ENCODE measurements at regions not wholly inside any gene's neighbourhood (a gene's known extent, or its start where the extent isn't known, plus 50 kb on each side); places are given as distances from the start of the nearest gene placed in this dataset.

- H3K27me3 ChIP-seq (ENCODE audit: insufficient read depth, poor library complexity, severe bottlenecking) = no peaks in the 10 kb centered on the region
- TF ChIP-seq, protein P1, sequence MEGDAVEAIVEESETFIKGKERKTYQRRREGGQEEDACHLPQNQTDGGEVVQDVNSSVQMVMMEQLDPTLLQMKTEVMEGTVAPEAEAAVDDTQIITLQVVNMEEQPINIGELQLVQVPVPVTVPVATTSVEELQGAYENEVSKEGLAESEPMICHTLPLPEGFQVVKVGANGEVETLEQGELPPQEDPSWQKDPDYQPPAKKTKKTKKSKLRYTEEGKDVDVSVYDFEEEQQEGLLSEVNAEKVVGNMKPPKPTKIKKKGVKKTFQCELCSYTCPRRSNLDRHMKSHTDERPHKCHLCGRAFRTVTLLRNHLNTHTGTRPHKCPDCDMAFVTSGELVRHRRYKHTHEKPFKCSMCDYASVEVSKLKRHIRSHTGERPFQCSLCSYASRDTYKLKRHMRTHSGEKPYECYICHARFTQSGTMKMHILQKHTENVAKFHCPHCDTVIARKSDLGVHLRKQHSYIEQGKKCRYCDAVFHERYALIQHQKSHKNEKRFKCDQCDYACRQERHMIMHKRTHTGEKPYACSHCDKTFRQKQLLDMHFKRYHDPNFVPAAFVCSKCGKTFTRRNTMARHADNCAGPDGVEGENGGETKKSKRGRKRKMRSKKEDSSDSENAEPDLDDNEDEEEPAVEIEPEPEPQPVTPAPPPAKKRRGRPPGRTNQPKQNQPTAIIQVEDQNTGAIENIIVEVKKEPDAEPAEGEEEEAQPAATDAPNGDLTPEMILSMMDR (IDR thresholded peaks at IDR 0.05; ENCODE audit: poor library complexity, severe bottlenecking) = no peak
- DNase-seq (ENCODE audit: low spot score) = no peak
- ATAC-seq (ENCODE audit: low read depth) = no peak
- no peak overlapping the region for H3K27ac ChIP-seq (ENCODE audit: poor library complexity, severe bottlenecking)
- H3K36me3 ChIP-seq (ENCODE audit: low read depth) = no peaks in the 10 kb centered on the region
- no peak overlapping the region for H3K4me3 ChIP-seq (ENCODE audit: severe bottlenecking)
- H3K4me1 ChIP-seq (ENCODE audit: insufficient read depth, poor library complexity, severe bottlenecking) = no peaks in the 10 kb centered on the region
- H3K9me3 ChIP-seq (ENCODE audit: severe bottlenecking) = no peaks in the 10 kb centered on the region
These were observed 83.9 kb upstream of the WDR26 start for GRCh38 chr1:224518528-224518927.

GRCh38 chr1:224519874-224520273 lies 85.3 kb upstream of the WDR26 start:
- DNase-seq (ENCODE audit: low spot score) (no peak), ATAC-seq (ENCODE audit: low read depth) (no peak)
- TF ChIP-seq, protein P1 (IDR thresholded peaks at IDR 0.05; ENCODE audit: poor library complexity, severe bottlenecking) = no peak
- no peaks in the 10 kb centered on the region for H3K27me3 ChIP-seq (ENCODE audit: insufficient read depth, poor library complexity, severe bottlenecking)
- H3K27ac ChIP-seq (ENCODE audit: poor library complexity, severe bottlenecking) = no peak overlapping the region
- H3K9me3 ChIP-seq (ENCODE audit: severe bottlenecking) = no peaks in the 10 kb centered on the region
- no peak overlapping the region for H3K4me3 ChIP-seq (ENCODE audit: severe bottlenecking)
- no peaks in the 10 kb centered on the region for H3K36me3 ChIP-seq (ENCODE audit: low read depth)
- no peaks in the 10 kb centered on the region for H3K4me1 ChIP-seq (ENCODE audit: insufficient read depth, poor library complexity, severe bottlenecking)

DNA sequence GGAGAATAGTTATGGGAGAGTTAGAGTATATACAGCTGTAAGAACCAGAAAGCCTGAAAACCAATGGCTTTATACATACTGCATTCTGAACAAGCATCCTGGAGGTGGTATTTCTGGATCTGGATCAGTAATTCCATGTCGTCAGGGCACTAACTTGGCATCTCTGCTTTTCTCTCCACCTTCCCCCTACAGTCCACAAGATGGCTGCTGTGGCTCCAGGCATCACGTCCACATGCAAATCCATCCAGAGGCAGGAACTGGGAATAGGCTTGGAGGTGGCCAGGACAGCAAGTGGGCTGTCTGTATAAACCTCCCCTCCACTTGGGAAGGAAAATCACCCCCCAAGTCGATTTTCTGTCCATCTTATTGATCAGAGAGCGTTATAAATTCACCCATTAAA lies 86.2 kb upstream of the WDR26 start:
- H3K4me3 ChIP-seq (ENCODE audit: severe bottlenecking) = no peak overlapping the region
- ATAC-seq (ENCODE audit: low read depth) (no peak), DNase-seq (ENCODE audit: low spot score) (no peak)
- no peaks in the 10 kb centered on the region for H3K4me1 ChIP-seq (ENCODE audit: insufficient read depth, poor library complexity, severe bottlenecking)
- H3K27me3 ChIP-seq (ENCODE audit: insufficient read depth, poor library complexity, severe bottlenecking) = no peaks in the 10 kb centered on the region
- no peaks in the 10 kb centered on the region for H3K36me3 ChIP-seq (ENCODE audit: low read depth)
- H3K9me3 ChIP-seq (ENCODE audit: severe bottlenecking) = no peaks in the 10 kb centered on the region
- H3K27ac ChIP-seq (ENCODE audit: poor library complexity, severe bottlenecking) = no peak overlapping the region
- TF ChIP-seq, protein P1 (IDR thresholded peaks at IDR 0.05; ENCODE audit: poor library complexity, severe bottlenecking) = no peak

DNA sequence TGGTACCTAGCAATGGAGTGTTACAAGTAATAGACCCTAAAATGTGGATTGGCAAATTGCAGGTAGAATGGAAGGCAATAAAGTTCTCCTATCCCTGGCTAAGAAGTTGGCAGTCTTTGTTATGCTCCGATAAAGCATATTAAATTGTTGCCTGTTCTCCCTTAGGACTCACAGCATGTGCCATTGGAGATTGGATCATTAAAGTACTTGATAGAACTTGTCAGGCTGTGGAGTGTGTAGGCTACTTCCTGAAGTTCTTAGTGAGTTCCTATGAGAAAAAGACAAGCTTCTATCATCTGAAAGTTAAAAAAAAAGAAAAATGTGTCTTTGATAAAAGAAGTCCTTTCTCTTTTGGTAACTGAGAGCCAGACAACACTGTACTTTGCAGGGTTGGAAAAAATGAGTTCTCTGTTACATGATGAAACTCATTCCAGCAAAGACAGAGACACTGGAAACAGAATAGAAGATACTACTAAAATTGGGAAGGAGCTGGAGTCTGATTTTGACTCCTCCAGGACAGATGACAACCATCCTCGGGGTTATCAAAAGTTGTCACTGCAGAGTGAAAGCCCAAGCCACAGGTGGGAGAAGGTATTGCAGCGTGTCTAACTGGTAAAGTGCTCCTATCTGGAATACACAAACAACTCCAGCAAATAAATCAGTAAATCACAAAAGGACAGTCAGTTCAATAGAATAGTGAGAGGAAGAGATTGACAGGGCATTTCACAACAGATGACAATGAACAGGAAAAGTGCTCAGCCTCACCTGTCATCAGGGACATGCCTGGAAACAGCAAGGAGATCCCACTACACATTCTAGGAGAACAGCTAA lies 87.5 kb upstream of the WDR26 start:
- no peak overlapping the region for H3K4me3 ChIP-seq (ENCODE audit: severe bottlenecking)
- H3K27ac ChIP-seq (ENCODE audit: poor library complexity, severe bottlenecking) = no peak overlapping the region
- no peak for ATAC-seq (ENCODE audit: low read depth)
- no peaks in the 10 kb centered on the region for H3K9me3 ChIP-seq (ENCODE audit: severe bottlenecking)
- no peaks in the 10 kb centered on the region for H3K36me3 ChIP-seq (ENCODE audit: low read depth)
- H3K4me1 ChIP-seq (ENCODE audit: insufficient read depth, poor library complexity, severe bottlenecking) = no peaks in the 10 kb centered on the region
- DNase-seq (ENCODE audit: low spot score) = no peak
- TF ChIP-seq, protein P1 (IDR thresholded peaks at IDR 0.05; ENCODE audit: poor library complexity, severe bottlenecking) = no peak
- H3K27me3 ChIP-seq (ENCODE audit: insufficient read depth, poor library complexity, severe bottlenecking) = no peaks in the 10 kb centered on the region

DNA sequence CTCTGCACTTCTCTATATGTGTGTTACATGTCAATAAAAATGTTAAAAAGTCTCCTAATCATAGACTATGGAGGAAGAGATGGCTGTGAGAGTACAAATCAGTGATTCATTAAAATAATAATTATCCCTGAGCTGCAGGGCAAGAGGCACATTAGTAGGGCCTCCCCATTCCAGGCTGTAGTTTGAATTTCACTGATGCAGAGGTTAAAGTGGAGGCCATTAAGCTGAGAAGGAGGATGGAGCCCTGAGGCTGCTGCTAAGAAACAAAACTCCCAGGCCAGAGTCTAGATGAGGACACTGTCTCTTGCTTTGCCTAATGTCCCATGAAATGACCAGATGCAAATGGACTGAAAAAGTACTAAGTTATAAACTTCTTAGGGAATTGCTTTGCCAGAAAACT lies 89.1 kb upstream of the WDR26 start:
- Histone ChIP-seq H3K27ac (ENCODE audit: poor library complexity, severe bottlenecking) (no peak overlapping the region), H3K4me3 (ENCODE audit: severe bottlenecking) (no peak overlapping the region), H3K27me3 (ENCODE audit: insufficient read depth, poor library complexity, severe bottlenecking) (no peaks in the 10 kb centered on the region), H3K4me1 (ENCODE audit: insufficient read depth, poor library complexity, severe bottlenecking) (no peaks in the 10 kb centered on the region), H3K36me3 (ENCODE audit: low read depth) (no peaks in the 10 kb centered on the region), H3K9me3 (ENCODE audit: severe bottlenecking) (no peaks in the 10 kb centered on the region)
- ATAC-seq (ENCODE audit: low read depth) (no peak), DNase-seq (ENCODE audit: low spot score) (no peak)
- TF ChIP-seq, protein P1 (IDR thresholded peaks at IDR 0.05; ENCODE audit: poor library complexity, severe bottlenecking) = no peak

Data from RWPE2 (cell line).